Hematopoietic multipotent progenitor cell treated with erythropoietin and hydrocortisone succinate and interleukin-3 and kit ligand, for 4 days (in vitro differentiated cells): ENCODE measurements at regions not wholly inside any gene's neighbourhood (a gene's known extent, or its start where the extent isn't known, plus 50 kb on each side); places are given as distances from the start of the nearest gene placed in this dataset.
"Not testable (repeated sequence)": the region's sequence is repeated elsewhere in the genome, so short reads cannot be mapped to it uniquely, and the experiment has no call there.

Experiments used
- DNase-seq: peaks from one replicate; pipeline ENCODE4 v3.0.0-alpha.2; 2015

DNA sequence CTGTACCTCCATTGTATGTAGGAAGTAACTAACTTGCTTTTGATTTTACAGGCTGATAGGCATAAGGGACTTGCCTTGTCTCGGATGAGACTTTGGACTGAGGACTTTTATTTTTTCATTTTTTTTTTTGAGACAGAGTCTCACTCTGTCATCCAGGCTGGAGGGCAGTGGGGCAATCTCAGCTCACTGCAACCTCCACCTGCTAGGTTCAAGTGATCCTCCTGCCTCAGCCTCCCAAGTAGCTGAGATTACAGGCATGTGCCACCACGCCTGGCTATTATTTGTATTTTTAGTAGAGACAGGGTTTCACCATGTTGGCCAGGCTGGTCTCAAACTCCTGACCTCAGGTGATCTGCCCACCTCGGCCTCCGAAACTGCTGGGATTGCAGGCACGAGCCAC lies 80.2 kb upstream of the SYN3 start:
- not testable (repeated sequence) for DNase-seq

DNA sequence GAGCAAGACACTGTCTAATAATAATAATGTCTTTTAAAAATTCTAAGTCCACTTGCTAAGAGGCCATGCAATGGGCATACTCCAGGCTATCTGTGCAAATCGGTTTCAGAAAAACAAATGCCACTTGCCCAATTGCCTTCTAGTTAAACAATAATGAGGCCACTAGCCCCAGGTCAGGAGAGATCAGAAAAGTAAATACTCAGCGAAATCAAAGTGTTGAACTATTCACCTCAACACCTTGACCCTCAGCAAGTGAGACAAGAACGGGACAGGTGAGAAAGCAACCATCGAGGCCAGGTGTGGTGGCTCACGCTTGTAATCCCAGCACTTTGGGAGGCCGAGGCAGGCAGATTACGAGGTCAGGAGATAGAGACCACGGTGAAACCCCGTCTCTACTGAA lies 72.3 kb upstream of the SYN3 start:
- DNase-seq = no peak

DNA sequence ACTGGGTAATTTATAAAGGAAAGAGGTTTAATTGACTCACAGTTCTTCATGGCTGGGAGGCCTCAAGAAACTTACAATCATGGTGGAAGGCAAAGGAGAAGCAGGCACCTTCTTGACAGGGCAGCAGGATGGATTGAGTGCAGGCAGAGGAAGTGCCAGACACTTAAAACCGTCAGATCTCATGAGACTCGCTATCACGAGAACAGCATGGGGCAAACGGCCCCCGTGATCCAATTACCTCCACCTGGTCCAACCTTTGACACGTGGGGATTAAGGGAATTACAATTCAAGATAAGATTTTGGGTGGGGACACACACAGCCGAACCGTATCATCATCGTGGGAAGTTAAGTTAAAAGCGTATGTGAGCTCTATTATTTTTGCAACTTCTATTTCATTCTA lies 71.4 kb upstream of the SYN3 start:
- no peak for DNase-seq

DNA sequence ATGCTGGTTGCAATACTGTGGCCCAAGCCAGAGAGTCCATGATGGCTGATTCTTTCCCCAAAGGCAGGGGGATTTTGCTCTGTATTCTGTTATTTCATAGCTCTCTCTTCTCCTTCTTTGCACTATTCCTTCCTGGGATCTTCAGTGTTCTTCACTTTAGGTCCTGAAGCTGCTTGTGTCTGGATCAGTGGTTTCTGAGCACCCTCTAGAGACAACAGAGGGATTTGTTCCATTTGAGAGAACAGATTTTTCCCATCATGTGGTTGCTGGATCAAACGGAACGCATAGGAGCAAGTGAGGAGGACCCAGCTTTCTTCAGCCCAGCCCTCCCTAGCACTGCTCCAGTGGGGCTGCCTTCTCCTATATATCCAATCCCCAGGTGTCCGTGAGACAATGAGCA lies 68.7 kb upstream of the SYN3 start:
- DNase-seq = peak; percentile 4

DNA sequence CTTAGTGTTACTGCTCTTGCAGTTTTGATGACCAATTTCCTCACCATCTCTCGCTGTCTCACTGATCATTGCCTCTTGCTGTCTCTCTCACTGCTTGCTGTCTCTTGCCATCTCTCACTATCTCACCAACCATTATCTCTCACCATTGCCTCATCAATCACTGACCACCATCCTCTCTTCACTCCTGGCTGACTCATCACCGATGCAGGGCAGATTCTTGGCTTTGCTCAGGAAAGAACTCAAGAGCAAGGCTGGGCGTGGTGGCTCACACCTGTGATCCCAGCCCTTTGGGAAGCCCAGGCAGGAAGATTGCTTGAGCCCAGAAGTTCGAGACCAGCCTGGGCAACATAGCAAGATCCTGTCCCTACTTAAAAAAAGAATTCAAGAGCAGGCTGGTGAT lies 66.3 kb upstream of the SYN3 start:
- no peak for DNase-seq

DNA sequence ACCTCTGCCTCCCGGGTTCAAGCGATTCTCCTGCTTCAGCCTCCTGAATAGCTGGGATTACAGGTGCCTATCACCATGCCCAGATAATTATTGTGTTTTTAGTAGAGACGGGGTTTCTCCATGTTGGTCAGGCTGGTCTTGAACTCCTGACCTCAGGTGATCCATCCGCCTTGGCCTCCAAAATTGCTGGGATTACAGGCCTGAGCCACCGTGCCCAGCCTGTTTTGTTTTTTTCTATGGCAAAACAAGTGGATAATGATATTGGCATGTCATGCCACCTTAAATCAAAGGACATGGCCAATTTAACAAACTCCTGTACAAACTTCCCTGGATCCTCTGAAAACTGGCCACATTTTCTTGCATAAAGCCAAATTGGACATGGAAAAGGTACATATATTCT lies 64.3 kb upstream of the SYN3 start:
- DNase-seq = not testable (repeated sequence)

DNA sequence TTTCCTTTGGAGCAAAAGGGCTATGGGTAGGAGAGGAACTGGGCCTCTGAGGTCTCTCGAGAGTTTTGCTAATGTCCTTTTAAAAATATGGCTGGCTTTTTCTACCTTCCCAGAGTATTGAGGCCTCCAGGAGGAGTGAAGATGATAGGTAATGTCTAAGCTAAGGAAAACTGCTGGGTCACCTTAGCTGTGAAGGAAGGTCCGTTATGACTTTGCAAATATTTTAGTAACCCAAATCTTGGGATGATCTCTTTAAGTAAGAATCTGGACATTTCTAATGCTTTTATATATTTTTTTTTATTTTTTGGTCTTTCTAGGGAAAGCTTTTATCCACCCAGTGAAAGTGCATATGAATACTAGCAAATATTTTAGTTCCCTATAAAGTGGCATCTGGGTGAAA lies 60.9 kb upstream of the SYN3 start:
- no peak for DNase-seq

DNA sequence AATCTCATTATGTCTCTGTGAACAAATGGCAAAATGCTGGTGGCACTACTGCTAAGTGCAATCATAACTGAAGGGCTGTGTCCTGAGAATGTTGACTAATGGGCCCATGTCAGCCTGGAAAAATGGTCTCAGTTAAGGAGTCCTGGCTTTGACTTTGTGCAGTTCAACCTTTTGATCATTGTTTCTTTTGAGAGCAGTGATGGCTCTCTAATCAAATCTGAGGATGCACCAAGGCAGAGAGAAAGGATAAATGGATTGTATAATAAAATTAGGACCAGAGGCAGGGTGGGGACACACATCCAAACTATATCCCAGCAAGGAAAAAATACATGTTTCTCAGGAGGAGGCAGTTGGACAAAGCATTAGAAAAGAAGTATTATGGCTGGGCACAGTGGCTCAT lies 59.6 kb upstream of the SYN3 start:
- no peak for DNase-seq

DNA sequence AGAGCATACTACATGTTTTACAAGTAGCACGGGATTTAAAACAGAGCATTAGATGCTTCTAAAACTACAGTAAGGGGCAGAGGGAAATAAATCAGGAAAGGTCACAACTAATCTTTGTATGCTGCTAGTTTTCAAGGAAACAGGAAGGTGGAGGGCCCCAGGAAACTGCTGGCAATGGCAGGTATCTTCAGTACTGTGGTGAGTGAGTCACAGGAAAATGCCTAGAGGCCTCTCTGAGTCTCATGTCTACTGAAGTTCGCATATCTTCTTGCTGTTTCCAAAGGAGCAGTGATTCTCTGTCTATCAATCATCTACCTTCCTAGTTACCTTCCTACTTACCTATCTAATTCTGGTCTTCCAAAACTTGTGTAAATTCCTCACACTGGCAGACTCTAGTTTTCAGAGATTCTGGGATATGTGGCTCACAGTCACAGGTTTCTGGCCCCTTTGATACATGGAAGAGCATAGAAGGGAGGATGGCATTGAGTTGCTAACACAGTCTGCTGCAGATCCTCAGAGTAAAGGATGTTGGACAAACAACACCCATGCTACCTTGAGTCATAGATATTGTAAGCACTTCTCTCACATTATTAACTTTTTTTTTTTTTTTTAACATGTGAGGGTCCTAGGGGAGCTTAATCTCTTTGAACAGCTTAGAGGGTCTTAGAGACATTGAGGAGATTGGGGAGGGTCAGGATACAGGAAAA lies 58.8 kb upstream of the SYN3 start:
- no peak for DNase-seq

DNA sequence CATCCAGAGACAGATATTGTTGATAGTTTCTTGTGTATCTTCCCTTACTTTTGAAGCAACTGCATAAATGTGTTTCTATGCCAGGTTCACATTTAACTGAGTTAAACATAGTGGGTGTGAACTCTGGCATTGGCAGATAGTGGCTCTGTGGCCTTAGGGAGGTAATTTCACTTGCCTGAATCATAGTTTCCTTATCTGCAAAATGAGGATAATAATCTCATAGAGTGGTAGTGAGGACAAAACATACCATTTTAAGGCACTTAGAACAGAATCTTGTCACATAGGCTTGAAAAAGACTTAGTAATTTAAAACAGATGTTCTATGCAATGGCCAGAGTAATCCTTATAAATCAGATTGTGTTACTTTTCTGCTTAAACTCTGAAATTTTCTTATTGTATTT lies 56.4 kb upstream of the SYN3 start:
- DNase-seq = peak; percentile 33

DNA sequence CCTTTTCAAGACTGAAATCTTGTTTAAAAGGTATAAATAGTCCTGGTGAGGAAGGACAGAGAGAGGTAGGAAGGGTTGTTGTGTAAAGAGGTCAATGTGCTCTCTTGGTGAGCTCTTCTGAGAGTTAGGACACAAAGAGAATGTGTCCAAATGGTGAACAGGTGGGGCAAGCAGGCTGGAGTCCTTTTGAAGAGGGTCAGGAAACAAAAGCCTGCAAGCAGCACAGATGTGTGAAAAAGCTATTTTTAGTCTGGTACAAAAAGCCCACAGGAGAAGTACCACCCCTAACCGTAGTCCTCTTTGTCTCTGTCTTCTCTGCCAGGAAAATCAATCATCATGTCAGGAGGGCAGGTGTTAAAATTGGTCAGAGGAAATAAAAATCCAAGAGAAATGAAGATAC lies 54.4 kb upstream of the SYN3 start:
- DNase-seq = peak; percentile 4

DNA sequence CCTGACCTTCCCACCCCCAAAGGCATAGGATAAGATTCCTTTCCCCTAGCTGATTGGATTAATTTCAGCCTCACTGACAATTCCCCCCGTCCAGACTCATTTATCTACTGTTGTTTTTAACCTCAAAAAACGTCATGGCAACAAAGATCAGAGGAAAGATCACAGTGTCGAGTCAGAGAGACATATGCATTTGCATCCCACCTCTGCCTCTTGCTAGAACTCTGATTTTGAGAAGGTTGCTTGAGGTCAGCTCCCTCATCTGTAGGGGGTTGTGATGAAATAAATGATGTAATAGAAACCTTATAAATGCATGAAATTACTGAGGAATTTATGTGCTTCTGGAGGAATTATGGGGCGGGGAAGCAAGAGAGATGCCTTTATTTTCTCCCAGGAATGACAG lies 53.3 kb upstream of the SYN3 start:
- DNase-seq = no peak

DNA sequence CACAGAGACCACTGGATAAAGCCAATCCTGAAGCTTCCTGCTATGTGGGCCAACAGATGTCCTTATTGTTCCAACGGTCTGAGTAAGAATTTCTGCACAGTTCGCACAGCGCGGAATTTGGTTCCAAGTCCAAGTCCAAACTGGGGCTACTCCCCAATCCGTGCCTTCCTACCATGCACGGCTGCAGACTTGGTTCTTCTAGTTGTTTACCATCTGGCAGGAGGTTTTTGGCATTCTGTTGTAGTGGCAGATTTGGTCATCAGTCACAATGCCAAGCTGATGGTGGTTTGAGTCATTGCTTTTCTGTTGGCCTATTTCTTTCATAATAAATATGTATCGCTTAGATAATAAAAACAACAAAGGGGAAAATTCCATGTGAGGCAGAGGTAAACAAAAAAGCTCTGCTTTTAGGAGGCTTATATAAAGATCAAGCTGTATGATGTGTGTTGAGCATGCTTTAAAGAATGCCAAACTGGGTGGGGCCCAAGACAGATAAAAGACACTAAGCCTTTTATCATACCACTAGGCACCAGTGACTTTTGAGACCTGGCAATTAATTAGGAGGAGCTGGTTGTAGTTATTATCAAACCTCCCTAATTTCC lies 52.5 kb upstream of the SYN3 start:
- DNase-seq = no peak

DNA sequence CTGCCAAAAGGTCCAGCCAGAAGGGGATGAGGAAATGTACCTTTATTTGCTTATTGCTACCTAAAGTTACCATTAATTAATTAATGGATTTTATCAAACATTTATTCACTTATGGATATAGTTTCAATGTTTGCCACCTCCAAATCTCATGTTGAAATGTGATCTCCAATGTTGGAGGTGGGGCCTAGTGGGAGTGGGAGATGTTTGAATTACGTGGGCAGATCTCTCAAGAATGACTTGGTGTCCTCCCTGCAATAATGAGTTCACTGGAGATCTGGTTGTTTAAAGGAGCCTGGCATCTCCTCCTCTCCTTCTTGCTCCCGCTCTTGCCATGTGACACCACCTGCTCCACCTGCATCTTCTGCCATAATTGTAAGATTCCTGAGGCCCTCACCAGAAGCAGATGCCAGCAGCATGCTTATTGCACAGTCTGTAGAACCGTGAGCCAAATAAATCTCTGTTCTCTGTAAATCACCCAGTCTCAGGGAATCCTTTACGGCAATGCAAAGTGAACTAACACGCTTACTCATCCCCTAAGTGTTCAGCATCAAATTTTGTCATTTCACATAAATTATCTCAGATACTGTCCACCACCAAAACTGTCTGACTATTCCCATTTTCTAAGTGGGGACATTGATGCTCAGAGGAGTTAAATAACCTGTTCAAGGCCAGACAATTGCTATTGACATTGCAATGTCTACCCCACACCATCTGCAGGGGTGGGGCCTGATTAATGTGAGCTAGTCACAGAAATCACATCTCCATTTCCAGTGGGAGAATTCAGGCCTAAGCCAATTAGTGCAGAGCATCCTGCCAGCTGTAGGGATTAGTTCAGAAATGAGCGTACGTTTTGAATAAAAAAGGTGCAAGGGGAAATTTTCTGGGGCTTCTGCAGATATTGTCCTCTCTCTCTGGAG lies 51.6 kb upstream of the SYN3 start:
- DNase-seq = no peak

DNA sequence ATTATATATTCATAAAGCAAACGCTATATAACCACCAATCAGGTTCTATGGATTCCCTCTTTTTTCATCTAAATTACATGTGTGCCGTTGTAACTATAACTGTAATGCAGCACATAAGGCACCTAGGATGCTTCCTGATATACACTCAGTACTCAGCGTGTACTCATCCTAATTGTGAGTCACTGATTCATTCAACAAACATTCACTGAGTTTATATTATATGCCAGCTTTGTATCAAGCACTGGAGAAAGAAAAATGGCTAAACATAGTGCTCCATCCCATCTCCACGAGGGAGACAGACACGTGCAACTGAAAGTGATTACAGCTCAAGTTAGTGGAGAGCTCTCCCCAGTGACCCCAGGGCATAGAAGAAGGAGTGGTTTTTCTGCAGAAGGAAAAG lies 49.9 kb upstream of the SYN3 start:
- DNase-seq = no peak
